Testis (tissue), 2 donors: ENCODE measurements at regions not wholly inside any gene's neighbourhood (a gene's known extent, or its start where the extent isn't known, plus 50 kb on each side); places are given as distances from the start of the nearest gene placed in this dataset.

Source experiments
- POLR2A ChIP-seq: fragments of 450-650 bp; IDR thresholded peaks from one replicate; pipeline ENCODE4 v1.6.1; 2017; ENCODE audit warnings: antibody characterized with exemption, mild to moderate bottlenecking, moderate library complexity
- TF ChIP-seq, protein P1 (sequence below), 3 experiments: fragments of 450-650 bp in 2 of 3; fragments of 200-600 bp in 1 of 3; sonication (generic) in 1 of 3; IDR thresholded peaks; one replicate each; pipeline ENCODE4 v1.5.1; 2016 to 2019; ENCODE audit warnings: antibody characterized with exemption in 3 of 3, mild to moderate bottlenecking in 2 of 3, moderate library complexity in 1 of 3

DNA sequence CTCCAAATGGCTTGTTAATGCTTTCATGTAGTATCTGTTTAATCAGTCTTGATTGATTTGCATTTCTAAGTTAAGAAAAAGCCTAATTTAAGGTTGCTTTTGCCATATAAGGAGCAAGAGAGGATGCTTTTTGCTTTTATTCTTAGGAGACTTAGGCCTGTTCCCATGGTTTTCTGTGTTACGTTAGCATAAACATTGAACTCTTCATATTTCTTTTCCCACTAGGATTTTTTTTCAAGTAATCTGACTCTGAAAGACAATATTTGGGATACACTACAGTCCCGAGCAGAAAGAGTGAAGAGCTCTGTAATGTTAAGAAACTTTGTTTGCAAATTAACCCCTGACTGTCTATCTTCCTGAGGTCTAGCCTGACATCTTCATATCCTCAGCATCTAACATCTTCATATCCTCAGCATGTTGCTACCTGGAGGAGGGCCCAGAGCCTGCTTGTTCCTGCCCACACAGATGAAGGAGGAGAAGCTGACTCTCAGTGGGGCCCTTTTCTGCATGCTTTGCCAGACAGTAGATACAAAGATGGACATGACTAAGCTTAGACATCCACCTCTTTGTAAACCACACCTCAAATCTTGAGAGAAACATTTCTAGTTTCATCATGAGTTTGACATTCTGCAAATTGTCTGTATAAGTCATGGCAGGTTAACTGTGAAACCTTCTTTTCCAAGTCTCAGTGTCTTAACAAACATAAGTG is 86.2 kb upstream of the COL6A5 start:
- TF ChIP-seq, protein P1, sequence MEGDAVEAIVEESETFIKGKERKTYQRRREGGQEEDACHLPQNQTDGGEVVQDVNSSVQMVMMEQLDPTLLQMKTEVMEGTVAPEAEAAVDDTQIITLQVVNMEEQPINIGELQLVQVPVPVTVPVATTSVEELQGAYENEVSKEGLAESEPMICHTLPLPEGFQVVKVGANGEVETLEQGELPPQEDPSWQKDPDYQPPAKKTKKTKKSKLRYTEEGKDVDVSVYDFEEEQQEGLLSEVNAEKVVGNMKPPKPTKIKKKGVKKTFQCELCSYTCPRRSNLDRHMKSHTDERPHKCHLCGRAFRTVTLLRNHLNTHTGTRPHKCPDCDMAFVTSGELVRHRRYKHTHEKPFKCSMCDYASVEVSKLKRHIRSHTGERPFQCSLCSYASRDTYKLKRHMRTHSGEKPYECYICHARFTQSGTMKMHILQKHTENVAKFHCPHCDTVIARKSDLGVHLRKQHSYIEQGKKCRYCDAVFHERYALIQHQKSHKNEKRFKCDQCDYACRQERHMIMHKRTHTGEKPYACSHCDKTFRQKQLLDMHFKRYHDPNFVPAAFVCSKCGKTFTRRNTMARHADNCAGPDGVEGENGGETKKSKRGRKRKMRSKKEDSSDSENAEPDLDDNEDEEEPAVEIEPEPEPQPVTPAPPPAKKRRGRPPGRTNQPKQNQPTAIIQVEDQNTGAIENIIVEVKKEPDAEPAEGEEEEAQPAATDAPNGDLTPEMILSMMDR (IDR thresholded peaks at IDR 0.05), result no peak
- TF ChIP-seq POLR2A, result no peak
